SK-N-MC (cell line): ENCODE measurements at regions not wholly inside any gene's neighbourhood (a gene's known extent, or its start where the extent isn't known, plus 50 kb on each side); places are given as distances from the start of the nearest gene placed in this dataset.

Source experiments
- EZH2 ChIP-seq: fragments of 200-600 bp; sonication (generic); IDR thresholded peaks from one replicate; pipeline ENCODE4 v1.6.1; 2017; ENCODE audit warnings: antibody characterized with exemption
- FOXP2 ChIP-seq: optimal IDR thresholded peaks from 2 replicates; pipeline ENCODE3; 2011; ENCODE audit warnings: mild to moderate bottlenecking, moderate library complexity; ENCODE audit not compliant: insufficient read depth; ENCODE audit errors: extremely low read length, control extremely low read depth
- POLR2AphosphoS5 ChIP-seq: IDR thresholded peaks from 2 replicates; pipeline ENCODE4 v1.6.1; 2012; ENCODE audit warnings: mild to moderate bottlenecking, low read depth, low read length, borderline replicate concordance

GRCh38 chr2:145257931-145258330 lies 738.0 kb upstream of the ZEB2 start:
- TF ChIP-seq EZH2 (no peak), POLR2AphosphoS5 (no peak), FOXP2 (no peak)
